Mesenchymal stem cell (in vitro differentiated cells and primary cell): ENCODE measurements at regions not wholly inside any gene's neighbourhood (a gene's known extent, or its start where the extent isn't known, plus 50 kb on each side); places are given as distances from the start of the nearest gene placed in this dataset.

Source experiments
- DNase-seq: peaks from one replicate; pipeline ENCODE4 v3.0.0-alpha.2; 2013
- H2AFZ ChIP-seq: one replicate; pipeline ENCODE4 v1.6.1; 2013; ENCODE audit warnings: low read depth, mild to moderate bottlenecking, control low read depth, inconsistent platforms, low read length, moderate library complexity
- H2AK5ac ChIP-seq: 2 replicates; pipeline ENCODE4 v1.6.1; 2013; ENCODE audit warnings: low read length, moderate library complexity, mild to moderate bottlenecking, inconsistent platforms; ENCODE audit not compliant: severe bottlenecking
- H2BK120ac ChIP-seq: one replicate; pipeline ENCODE4 v1.6.1; 2013; ENCODE audit warnings: low read depth, mild to moderate bottlenecking, inconsistent platforms, low read length, moderate library complexity
- H2BK12ac ChIP-seq, 2 experiments: one replicate each; pipeline ENCODE4 v1.6.1; 2013; ENCODE audit warnings: inconsistent platforms in 2 of 2, low read length in 2 of 2, mild to moderate bottlenecking in 2 of 2, moderate library complexity in 2 of 2, control low read depth in 1 of 2
- H2BK15ac ChIP-seq: one replicate; pipeline ENCODE4 v1.6.1; 2013; ENCODE audit warnings: mild to moderate bottlenecking, low read depth, inconsistent platforms; ENCODE audit not compliant: poor library complexity, severe bottlenecking
- H2BK5ac ChIP-seq: 2 replicates; pipeline ENCODE4 v1.6.1; 2013; ENCODE audit warnings: low read depth, mild to moderate bottlenecking, low read length, control low read depth, inconsistent platforms; ENCODE audit not compliant: poor library complexity, severe bottlenecking
- H3K14ac ChIP-seq, 2 experiments: one replicate each; pipeline ENCODE4 v1.6.1; 2013; ENCODE audit warnings: inconsistent platforms in 2 of 2, low read length in 2 of 2, control low read depth in 1 of 2, mild to moderate bottlenecking in 1 of 2, moderate library complexity in 1 of 2
- H3K18ac ChIP-seq, 2 experiments: one replicate each; pipeline ENCODE4 v1.6.1; 2013; ENCODE audit warnings: inconsistent platforms in 2 of 2, low read length in 2 of 2, control low read depth in 1 of 2, low read depth in 1 of 2, mild to moderate bottlenecking in 1 of 2
- H3K23ac ChIP-seq, 2 experiments: one replicate each; pipeline ENCODE4 v1.6.1; 2013; ENCODE audit warnings: inconsistent platforms in 2 of 2, low read length in 2 of 2, mild to moderate bottlenecking in 2 of 2, moderate library complexity in 2 of 2, control low read depth in 1 of 2
- H3K27ac ChIP-seq: 2 replicates; pipeline ENCODE4 v1.5.1; 2013; ENCODE audit warnings: mild to moderate bottlenecking, moderate library complexity, low read length, control low read depth, inconsistent platforms; ENCODE audit not compliant: poor library complexity, severe bottlenecking
- H3K27me3 ChIP-seq, 2 experiments: 2 replicates each; pipeline versions ENCODE4 v1.6.1 to v1.7.0; 2013; ENCODE audit warnings: low read length in 2 of 2, mild to moderate bottlenecking in 2 of 2, moderate library complexity in 2 of 2, control low read depth in 1 of 2, inconsistent platforms in 1 of 2; ENCODE audit not compliant: control insufficient read depth in 1 of 2, insufficient read depth in 1 of 2
- H3K36me3 ChIP-seq, 2 experiments: 2 replicates each; pipeline versions ENCODE4 v1.6.1 to v1.7.0; 2013; ENCODE audit warnings: low read length in 2 of 2, control low read depth in 1 of 2, inconsistent platforms in 1 of 2, low read depth in 1 of 2, mild to moderate bottlenecking in 1 of 2; ENCODE audit not compliant: insufficient read depth in 2 of 2, control insufficient read depth in 1 of 2
- H3K4ac ChIP-seq, 2 experiments: one replicate each; pipeline ENCODE4 v1.6.1; 2013; ENCODE audit warnings: inconsistent platforms in 2 of 2, low read length in 2 of 2, mild to moderate bottlenecking in 2 of 2, moderate library complexity in 2 of 2, control low read depth in 1 of 2, low read depth in 1 of 2
- H3K4me1 ChIP-seq: 2 replicates; pipeline ENCODE4 v1.6.1; 2013; ENCODE audit warnings: low read depth, low read length, control low read depth; ENCODE audit not compliant: control insufficient read depth, insufficient read depth
- H3K4me2 ChIP-seq: 2 replicates; pipeline ENCODE4 v1.6.1; 2013; ENCODE audit warnings: low read length, mild to moderate bottlenecking, inconsistent platforms; ENCODE audit not compliant: poor library complexity, severe bottlenecking
- H3K4me3 ChIP-seq, 2 experiments: 2 replicates each; pipeline versions ENCODE4 v1.5.1 to v1.7.0; 2013; ENCODE audit warnings: low read length in 2 of 2, mild to moderate bottlenecking in 2 of 2, control low read depth in 1 of 2, low read depth in 1 of 2; ENCODE audit not compliant: insufficient read depth in 1 of 2
- H3K79me1 ChIP-seq: replicated peaks from 2 replicates; pipeline ENCODE4 v1.6.1; 2013; ENCODE audit warnings: mild to moderate bottlenecking, control low read depth, low read length, inconsistent platforms; ENCODE audit not compliant: poor library complexity, severe bottlenecking
- H3K9ac ChIP-seq: 2 replicates; pipeline ENCODE4 v1.7.0; 2013; ENCODE audit warnings: mild to moderate bottlenecking, low read length, moderate library complexity
- H3K9me3 ChIP-seq: 2 replicates; pipeline ENCODE4 v1.7.0; 2013; ENCODE audit warnings: mild to moderate bottlenecking, low read length; ENCODE audit not compliant: control insufficient read depth
- H4K8ac ChIP-seq: one replicate; pipeline ENCODE4 v1.6.1; 2013; ENCODE audit warnings: inconsistent platforms, mild to moderate bottlenecking, low read length, moderate library complexity
- H4K91ac ChIP-seq: one replicate; pipeline ENCODE4 v1.6.1; 2013; ENCODE audit warnings: mild to moderate bottlenecking, low read length, inconsistent platforms
- WGBS: methylation state at CpG from one replicate; pipeline ENCODE4 v1.1.7; 2013; ENCODE audit warnings: mixed read lengths; 5-methylcytosine and 5-hydroxymethylcytosine counted together

- no peak overlapping the region for H3K4ac ChIP-seq
- no peaks in the 10 kb centered on the region for H3K4me1 ChIP-seq
- no peak overlapping the region for H4K8ac ChIP-seq
- no peak overlapping the region for H3K9ac ChIP-seq
- H2BK120ac ChIP-seq = no peak overlapping the region
- no peak overlapping the region for H3K27ac ChIP-seq
- H2BK12ac ChIP-seq = no peak overlapping the region
- H3K79me1 ChIP-seq = no peaks in the 10 kb centered on the region
- DNase-seq = no peak
- no peak overlapping the region for H3K14ac ChIP-seq
- H3K4me2 ChIP-seq = no peak overlapping the region
- H2BK5ac ChIP-seq = no peak overlapping the region
- no peak overlapping the region for H4K91ac ChIP-seq
- no peak overlapping the region for H3K18ac ChIP-seq
- H2AFZ ChIP-seq = no peak overlapping the region
- H3K23ac ChIP-seq = no peak overlapping the region
- H2BK15ac ChIP-seq = no peak overlapping the region
- no peaks in the 10 kb centered on the region for H3K9me3 ChIP-seq
- no peaks in the 10 kb centered on the region for H3K27me3 ChIP-seq
- H3K4me3 ChIP-seq = no peak overlapping the region
- H3K36me3 ChIP-seq = no peaks in the 10 kb centered on the region
- H2AK5ac ChIP-seq = no peak overlapping the region
- 57% methylated on average over 2 of the region's 5 CpGs for WGBS
These were observed 951.4 kb downstream of the VRK1 start for GRCh38 chr14:97748616-97749015.

GRCh38 chr14:97757491-97757890 is 960.3 kb downstream of the VRK1 start:
- Histone ChIP-seq H3K14ac (no peak overlapping the region), H3K4me2 (no peak overlapping the region), H3K27ac (no peak overlapping the region), H2BK120ac (no peak overlapping the region), H3K18ac (no peak overlapping the region), H3K36me3 (no peaks in the 10 kb centered on the region), H3K4me1 (no peaks in the 10 kb centered on the region), H2AK5ac (no peak overlapping the region), H3K23ac (no peak overlapping the region), H2BK15ac (no peak overlapping the region), H3K4ac (no peak overlapping the region), H2AFZ (no peak overlapping the region), H3K79me1 (no peaks in the 10 kb centered on the region), H4K8ac (no peak overlapping the region), H2BK12ac (no peak overlapping the region), H4K91ac (no peak overlapping the region), H3K9ac (no peak overlapping the region), H2BK5ac (no peak overlapping the region), H3K4me3 (no peak overlapping the region), H3K9me3 (no peaks in the 10 kb centered on the region), H3K27me3 (no peaks in the 10 kb centered on the region)
- no peak for DNase-seq
- 75% methylated on average over 6 of the region's 6 CpGs for WGBS

GRCh38 chr14:97760050-97760449 is 962.9 kb downstream of the VRK1 start:
- no peak overlapping the region for H2AFZ ChIP-seq
- H3K9ac ChIP-seq = no peak overlapping the region
- no peak overlapping the region for H2BK5ac ChIP-seq
- H2AK5ac ChIP-seq = no peak overlapping the region
- no peak overlapping the region for H4K8ac ChIP-seq
- H3K27ac ChIP-seq = no peak overlapping the region
- H3K36me3 ChIP-seq = no peaks in the 10 kb centered on the region
- no peak overlapping the region for H3K18ac ChIP-seq
- H4K91ac ChIP-seq = no peak overlapping the region
- no peak overlapping the region for H3K4me3 ChIP-seq
- no peak overlapping the region for H3K4me2 ChIP-seq
- no peak overlapping the region for H3K4ac ChIP-seq
- no peak overlapping the region for H2BK12ac ChIP-seq
- no peak overlapping the region for H3K23ac ChIP-seq
- no peaks in the 10 kb centered on the region for H3K4me1 ChIP-seq
- H2BK120ac ChIP-seq = no peak overlapping the region
- H3K79me1 ChIP-seq = no peaks in the 10 kb centered on the region
- H3K27me3 ChIP-seq = no peaks in the 10 kb centered on the region
- no peak overlapping the region for H3K14ac ChIP-seq
- H2BK15ac ChIP-seq = no peak overlapping the region
- WGBS = no CpG with 5 or more reads among the region's 1 CpG
- no peak for DNase-seq
- no peaks in the 10 kb centered on the region for H3K9me3 ChIP-seq

- Histone ChIP-seq H3K4me3 (no peak overlapping the region), H3K14ac (no peak overlapping the region)
- WGBS = 72% methylated on average over 4 of the region's 5 CpGs
These were observed 965.2 kb downstream of the VRK1 start for GRCh38 chr14:97762386-97762785.

More at GRCh38 chr14:97762386-97762785, 965.2 kb downstream of the VRK1 start:
- H2AFZ ChIP-seq = no peak overlapping the region
- no peaks in the 10 kb centered on the region for H3K36me3 ChIP-seq
- H3K4ac ChIP-seq = no peak overlapping the region
- H2BK12ac ChIP-seq = no peak overlapping the region
- no peak overlapping the region for H3K4me2 ChIP-seq
- no peak overlapping the region for H3K23ac ChIP-seq
- no peak overlapping the region for H2BK15ac ChIP-seq
- H2AK5ac ChIP-seq = no peak overlapping the region
- no peak overlapping the region for H3K18ac ChIP-seq
- H3K27me3 ChIP-seq = no peaks in the 10 kb centered on the region
- H3K9me3 ChIP-seq = no peaks in the 10 kb centered on the region
- H2BK5ac ChIP-seq = no peak overlapping the region
- no peak overlapping the region for H3K27ac ChIP-seq
- no peak overlapping the region for H2BK120ac ChIP-seq
- H3K79me1 ChIP-seq = no peaks in the 10 kb centered on the region
- H4K8ac ChIP-seq = no peak overlapping the region
- H3K9ac ChIP-seq = no peak overlapping the region
- H4K91ac ChIP-seq = no peak overlapping the region
- no peak for DNase-seq
- H3K4me1 ChIP-seq = no peaks in the 10 kb centered on the region
